ENCODE measurements at regions not wholly inside any gene's neighbourhood (a gene's known extent, or its start where the extent isn't known, plus 50 kb on each side); places are given as distances from the start of the nearest gene placed in this dataset.

DNA sequence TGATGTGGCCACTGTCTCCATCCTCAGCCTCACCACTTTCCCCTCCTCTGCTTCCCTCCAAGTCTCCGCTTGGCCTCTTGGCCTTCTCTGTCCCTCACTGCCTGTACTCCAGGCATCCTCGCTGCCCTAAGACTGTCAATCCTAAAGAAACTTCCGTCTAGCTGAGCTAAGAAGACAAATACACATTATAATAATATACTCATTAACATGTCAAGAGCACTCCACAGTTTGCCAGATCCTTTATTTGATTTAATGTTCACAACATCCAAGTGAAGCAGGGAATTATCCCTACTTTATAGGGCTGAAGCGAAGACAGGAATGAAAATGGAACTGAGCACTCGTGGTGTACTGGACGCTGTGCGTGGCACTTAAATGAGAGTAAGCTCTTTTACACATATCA lies 72.4 kb upstream of the SLC22A23 start:
- TF ChIP-seq, protein P1, sequence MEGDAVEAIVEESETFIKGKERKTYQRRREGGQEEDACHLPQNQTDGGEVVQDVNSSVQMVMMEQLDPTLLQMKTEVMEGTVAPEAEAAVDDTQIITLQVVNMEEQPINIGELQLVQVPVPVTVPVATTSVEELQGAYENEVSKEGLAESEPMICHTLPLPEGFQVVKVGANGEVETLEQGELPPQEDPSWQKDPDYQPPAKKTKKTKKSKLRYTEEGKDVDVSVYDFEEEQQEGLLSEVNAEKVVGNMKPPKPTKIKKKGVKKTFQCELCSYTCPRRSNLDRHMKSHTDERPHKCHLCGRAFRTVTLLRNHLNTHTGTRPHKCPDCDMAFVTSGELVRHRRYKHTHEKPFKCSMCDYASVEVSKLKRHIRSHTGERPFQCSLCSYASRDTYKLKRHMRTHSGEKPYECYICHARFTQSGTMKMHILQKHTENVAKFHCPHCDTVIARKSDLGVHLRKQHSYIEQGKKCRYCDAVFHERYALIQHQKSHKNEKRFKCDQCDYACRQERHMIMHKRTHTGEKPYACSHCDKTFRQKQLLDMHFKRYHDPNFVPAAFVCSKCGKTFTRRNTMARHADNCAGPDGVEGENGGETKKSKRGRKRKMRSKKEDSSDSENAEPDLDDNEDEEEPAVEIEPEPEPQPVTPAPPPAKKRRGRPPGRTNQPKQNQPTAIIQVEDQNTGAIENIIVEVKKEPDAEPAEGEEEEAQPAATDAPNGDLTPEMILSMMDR (conservative IDR thresholded peaks at IDR 0.05 in 1 of 2, IDR thresholded peaks at IDR 0.05 in 1 of 2; ENCODE audit: extremely low read depth in 1 of 2, insufficient read depth in 1 of 2, low read depth in 1 of 2, low read length in 2 of 2): no peak
- TF ChIP-seq EZH2 (IDR thresholded peaks at IDR 0.05; ENCODE audit: borderline replicate concordance, low read length): no peak

Data from mammary epithelial cell (primary cell).